H1 (cell line): ENCODE measurements at regions not wholly inside any gene's neighbourhood (a gene's known extent, or its start where the extent isn't known, plus 50 kb on each side); places are given as distances from the start of the nearest gene placed in this dataset.

Source experiments
- CTCF ChIA-PET: fragments of 300-600 bp; sonication (Branson Sonifier 250); formaldehyde crosslinking; loops from one replicate; lab custom pipeline; 2021; ENCODE audit not compliant: partially characterized antibody; lab: Charles Lee
- POLR2A ChIA-PET: fragments of 300-600 bp; sonication (Branson Sonifier 250); formaldehyde crosslinking; loops from one replicate; lab custom pipeline; 2021; ENCODE audit warnings: inconsistent platforms; ENCODE audit not compliant: partially characterized antibody; lab: Charles Lee
- DNase-seq, 2 experiments: peaks; one replicate each; pipeline versions ENCODE4 v3.0.0 to v3.0.0-alpha.2; 2010 to 2022; ENCODE audit warnings: low spot score in 2 of 2, low read depth in 1 of 2, mixed read lengths in 1 of 2
- FAIRE-seq: peaks from 2 replicates; lab custom pipeline; 2011; peaks lifted over from hg19 to GRCh38; lab: Jason Lieb, UNC
- H2AFZ ChIP-seq: 2 replicates; pipeline ENCODE4 v1.8.1; 2012; ENCODE audit warnings: low read length, inconsistent platforms
- H2AK5ac ChIP-seq: 2 replicates; pipeline ENCODE4 v1.6.1; 2013; ENCODE audit warnings: low read depth, low read length
- H2BK120ac ChIP-seq: replicated peaks from 2 replicates; pipeline ENCODE3; 2013; ENCODE audit warnings: low read depth, low read length, inconsistent platforms
- H2BK12ac ChIP-seq: 2 replicates; pipeline ENCODE4 v1.6.1; 2013; ENCODE audit warnings: low read depth, low read length
- H2BK15ac ChIP-seq: 2 replicates; pipeline ENCODE4 v1.6.1; 2013; ENCODE audit warnings: low read length
- H2BK20ac ChIP-seq: 2 replicates; pipeline ENCODE4 v1.6.1; 2013; ENCODE audit warnings: low read length
- H2BK5ac ChIP-seq: 2 replicates; pipeline ENCODE4 v1.6.1; 2013; ENCODE audit warnings: low read depth, low read length
- H3K14ac ChIP-seq: 2 replicates; pipeline ENCODE4 v1.6.1; 2013; ENCODE audit warnings: inconsistent platforms; ENCODE audit not compliant: insufficient read length
- H3K18ac ChIP-seq: 2 replicates; pipeline ENCODE4 v1.6.1; 2013; ENCODE audit warnings: low read length; ENCODE audit errors: extremely low read depth
- H3K23ac ChIP-seq: 2 replicates; pipeline ENCODE4 v1.6.1; 2013; ENCODE audit warnings: inconsistent platforms; ENCODE audit not compliant: insufficient read length
- H3K23me2 ChIP-seq: 2 replicates; pipeline ENCODE4 v1.6.1; 2013; ENCODE audit warnings: low read depth, low read length
- H3K27ac ChIP-seq: 2 replicates; pipeline ENCODE4 v1.6.1; 2011; ENCODE audit warnings: low read depth, low read length, inconsistent platforms
- H3K27me3 ChIP-seq, 4 experiments: replicated peaks in 1 of 4; 1 replicate in 1 of 4; 2 replicates in 3 of 4; pipeline versions ENCODE4 v1.6.1 to v1.8.1; 2011 to 2013; ENCODE audit warnings: low read length in 3 of 4, mild to moderate bottlenecking in 3 of 4, inconsistent platforms in 2 of 4, mixed read lengths in 2 of 4, moderate library complexity in 1 of 4; ENCODE audit not compliant: control insufficient read depth in 3 of 4, insufficient read depth in 3 of 4; ENCODE audit errors: extremely low read depth in 1 of 4
- H3K36me3 ChIP-seq, 4 experiments: 2 replicates each; pipeline versions ENCODE4 v1.6.1 to v1.8.1; 2011 to 2013; ENCODE audit warnings: mild to moderate bottlenecking in 4 of 4, low read length in 3 of 4, moderate library complexity in 2 of 4, control low read depth in 1 of 4, inconsistent platforms in 1 of 4; ENCODE audit not compliant: insufficient read depth in 4 of 4, control insufficient read depth in 2 of 4
- H3K4ac ChIP-seq: replicated peaks from 2 replicates; pipeline ENCODE3; 2013; ENCODE audit warnings: low read length, low read depth, mixed read lengths, inconsistent platforms; ENCODE audit not compliant: insufficient read length
- H3K4me1 ChIP-seq, 4 experiments: replicated peaks in 1 of 4; 1 replicate in 1 of 4; 2 replicates in 3 of 4; pipeline versions ENCODE4 v1.6.1 to v1.8.1; 2011 to 2013; ENCODE audit warnings: low read length in 3 of 4, inconsistent platforms in 2 of 4, mixed read lengths in 1 of 4; ENCODE audit not compliant: insufficient read depth in 4 of 4, control insufficient read depth in 3 of 4
- H3K4me2 ChIP-seq, 2 experiments: 2 replicates each; pipeline versions ENCODE4 v1.6.1 to v1.8.1; 2011 to 2013; ENCODE audit warnings: low read depth in 2 of 2, low read length in 2 of 2, control low read depth in 1 of 2, inconsistent platforms in 1 of 2, mild to moderate bottlenecking in 1 of 2; ENCODE audit not compliant: insufficient read depth in 1 of 2
- H3K4me3 ChIP-seq, 4 experiments: fragments of 200-600, 300-600 bp in 1 of 4; sonication (generic), shearing (Covaris generic), sonication (Bioruptor Twin) in 1 of 4; 2 replicates each; pipeline versions ENCODE4 v1.5.1 to v1.8.1; 2011 to 2016; ENCODE audit warnings: low read length in 4 of 4, low read depth in 3 of 4, control low read depth in 2 of 4, inconsistent platforms in 2 of 4, mild to moderate bottlenecking in 2 of 4, mixed read lengths in 1 of 4, moderate library complexity in 1 of 4; ENCODE audit not compliant: insufficient read depth in 2 of 4; ENCODE audit errors: extremely low read depth in 1 of 4
- H3K56ac ChIP-seq: replicated peaks from 2 replicates; pipeline ENCODE3; 2013; ENCODE audit warnings: low read depth, mild to moderate bottlenecking, mixed read lengths, low read length, inconsistent platforms; ENCODE audit not compliant: insufficient read length
- H3K79me1 ChIP-seq: 2 replicates; pipeline ENCODE4 v1.6.1; 2013; ENCODE audit warnings: low read depth, low read length, control low read depth
- H3K79me2 ChIP-seq, 2 experiments: 2 replicates each; pipeline versions ENCODE4 v1.6.1 to v1.8.1; 2012 to 2013; ENCODE audit warnings: low read length in 2 of 2, mild to moderate bottlenecking in 2 of 2, inconsistent platforms in 1 of 2; ENCODE audit not compliant: insufficient read depth in 2 of 2, control insufficient read depth in 1 of 2
- H3K9ac ChIP-seq, 4 experiments: replicated peaks in 1 of 4; 1 replicate in 1 of 4; 2 replicates in 3 of 4; pipeline versions ENCODE4 v1.6.1 to v1.8.1; 2011 to 2013; ENCODE audit warnings: low read depth in 3 of 4, low read length in 3 of 4, control low read depth in 2 of 4, mild to moderate bottlenecking in 2 of 4, moderate library complexity in 2 of 4, inconsistent platforms in 1 of 4; ENCODE audit errors: extremely low read depth in 1 of 4
- H3K9me3 ChIP-seq, 2 experiments: 2 replicates each; pipeline versions ENCODE4 v1.6.1 to v1.8.1; 2012 to 2013; ENCODE audit warnings: mild to moderate bottlenecking in 2 of 2, moderate library complexity in 2 of 2, control low read depth in 1 of 2, inconsistent platforms in 1 of 2, low read depth in 1 of 2, low read length in 1 of 2, mixed read lengths in 1 of 2; ENCODE audit not compliant: insufficient read depth in 2 of 2
- H4K20me1 ChIP-seq, 2 experiments: replicated peaks in 1 of 2; 2 replicates each; pipeline versions ENCODE3 to v1.8.1; 2011 to 2013; ENCODE audit warnings: inconsistent platforms in 2 of 2, low read length in 2 of 2, mild to moderate bottlenecking in 1 of 2; ENCODE audit not compliant: insufficient read depth in 2 of 2, control insufficient read depth in 1 of 2
- H4K5ac ChIP-seq: 2 replicates; pipeline ENCODE4 v1.6.1; 2013; ENCODE audit warnings: low read length, low read depth, mixed read lengths, inconsistent platforms; ENCODE audit not compliant: insufficient read length
- H4K8ac ChIP-seq: 2 replicates; pipeline ENCODE4 v1.8.0; 2013; ENCODE audit warnings: mild to moderate bottlenecking, moderate library complexity, low read length, inconsistent platforms; ENCODE audit not compliant: insufficient read depth; ENCODE audit errors: extremely low read depth
- H4K91ac ChIP-seq: replicated peaks from 2 replicates; pipeline ENCODE3; 2013; ENCODE audit warnings: low read length, mixed read lengths, inconsistent platforms; ENCODE audit not compliant: insufficient read length
- CBX8 ChIP-seq: fragments of 300-800, 300-1000 bp; sonication (generic); IDR thresholded peaks from 2 replicates; pipeline ENCODE4 v1.7.1; 2016; ENCODE audit warnings: low read depth, low read length, borderline replicate concordance
- CREB1 ChIP-seq: IDR thresholded peaks from 2 replicates; pipeline ENCODE4 v1.6.1; 2012; ENCODE audit warnings: inconsistent platforms
- GABPA ChIP-seq: IDR thresholded peaks from 2 replicates; pipeline ENCODE4 v1.6.1; 2011; ENCODE audit warnings: mild to moderate bottlenecking, low read length, moderate library complexity, borderline replicate concordance; ENCODE audit not compliant: insufficient read depth
- GTF2F1 ChIP-seq: IDR thresholded peaks from 2 replicates; pipeline ENCODE4 v1.6.1; 2012; ENCODE audit warnings: low read depth, low read length, improper control_type of control experiment, borderline replicate concordance
- JUND ChIP-seq: IDR thresholded peaks from 2 replicates; pipeline ENCODE4 v1.6.1; 2011; ENCODE audit warnings: mild to moderate bottlenecking, improper control_type of control experiment, low read length
- KDM1A ChIP-seq: fragments of 200-600, 300-600 bp; sonication (generic); IDR thresholded peaks from 2 replicates; pipeline ENCODE4 v1.7.1; 2016; ENCODE audit warnings: mild to moderate bottlenecking, low read length, borderline replicate concordance
- PHF8 ChIP-seq: fragments of 200-600 bp; sonication (generic); conservative IDR thresholded peaks from 2 replicates; pipeline ENCODE4 v1.7.1; 2012; ENCODE audit warnings: low read depth, mild to moderate bottlenecking, inconsistent platforms, low read length, moderate library complexity
- RXRA ChIP-seq: IDR thresholded peaks from 2 replicates; pipeline ENCODE4 v1.6.1; 2011; ENCODE audit warnings: low read depth, mild to moderate bottlenecking, low read length, moderate library complexity; ENCODE audit not compliant: insufficient read depth
- SIRT6 ChIP-seq: IDR thresholded peaks from one replicate; pipeline ENCODE4 v1.7.1; 2012; ENCODE audit warnings: low read length, inconsistent platforms

GRCh38 chr1:229069176-229069575, 201.7 kb upstream of the RAB4A start:
- no peak overlapping the region for H2BK15ac ChIP-seq
- H3K79me2 ChIP-seq = no peaks in the 10 kb centered on the region
- H2AK5ac ChIP-seq = no peak overlapping the region
- H3K4me2 ChIP-seq = no peak overlapping the region
- no peaks in the 10 kb centered on the region for H4K20me1 ChIP-seq
- no peak overlapping the region for H3K23ac ChIP-seq
- no peak overlapping the region for H2AFZ ChIP-seq
- no peaks in the 10 kb centered on the region for H3K9me3 ChIP-seq
- DNase-seq (no peak), FAIRE-seq (no peak)
- H3K4me3 ChIP-seq = no peak overlapping the region
- no peaks in the 10 kb centered on the region for H3K79me1 ChIP-seq
- H3K27me3 ChIP-seq = no peaks in the 10 kb centered on the region; a peak in 1 of 7 replicates
- no peak overlapping the region for H3K56ac ChIP-seq
- POLR2A ChIA-PET = interaction anchor here (0.6 kb wide), 1 partner anchor 79 kb away, joined by 3 read pairs; no protein-coding TSS in a partner anchor
- H3K4ac ChIP-seq = no peak overlapping the region
- H3K14ac ChIP-seq = no peak overlapping the region
- no peaks in the 10 kb centered on the region for H3K36me3 ChIP-seq
- no peak overlapping the region for H4K91ac ChIP-seq
- H3K18ac ChIP-seq = no peak overlapping the region
- no peak overlapping the region for H3K27ac ChIP-seq
- no peak overlapping the region for H3K9ac ChIP-seq
- CTCF ChIA-PET = interaction anchor here (0.6 to 1.0 kb wide), 3 partner anchors 8 to 158 kb away, joined by 3 read pairs; no protein-coding TSS in a partner anchor
- H2BK20ac ChIP-seq = no peak overlapping the region
- no peak overlapping the region for H2BK12ac ChIP-seq
- H3K23me2 ChIP-seq = no peaks in the 10 kb centered on the region
- TF ChIP-seq KDM1A = no peak
- no peak for TF ChIP-seq RXRA
- no peak for TF ChIP-seq JUND
- TF ChIP-seq GABPA = no peak
- no peak for TF ChIP-seq PHF8
- no peak for TF ChIP-seq CREB1
- no peak for TF ChIP-seq GTF2F1
- no peak for TF ChIP-seq SIRT6
- TF ChIP-seq CBX8 = no peak
- no peak overlapping the region for H2BK5ac ChIP-seq
- H4K5ac ChIP-seq = no peak overlapping the region
- no peak overlapping the region for H2BK120ac ChIP-seq
- peaks cover 0 to 3% (median 0%) of the 10 kb centered on the region in 4 experiments; a peak in 1 of 7 replicates for H3K4me1 ChIP-seq
- H4K8ac ChIP-seq = no peak overlapping the region
